ENCODE measurements at regions not wholly inside any gene's neighbourhood (a gene's known extent, or its start where the extent isn't known, plus 50 kb on each side); places are given as distances from the start of the nearest gene placed in this dataset.

- Histone ChIP-seq H3K9ac (replicated peaks in 1 of 4; ENCODE audit: extremely low read depth in 1 of 4, low read depth in 3 of 4, low read length in 3 of 4) (no peak overlapping the region), H3K4me1 (replicated peaks in 1 of 4; ENCODE audit: control insufficient read depth in 3 of 4, insufficient read depth in 4 of 4, low read length in 3 of 4) (no peaks in the 10 kb centered on the region), H3K56ac (replicated peaks; ENCODE audit: insufficient read length, low read depth, low read length) (no peak overlapping the region), H2AK5ac (ENCODE audit: low read depth, low read length) (no peak overlapping the region), H4K8ac (ENCODE audit: extremely low read depth, insufficient read depth, low read length) (no peak overlapping the region), H2BK12ac (ENCODE audit: low read depth, low read length) (no peak overlapping the region), H3K4ac (replicated peaks; ENCODE audit: insufficient read length, low read depth, low read length) (no peak overlapping the region), H3K79me1 (ENCODE audit: low read depth, low read length) (no peaks in the 10 kb centered on the region), H3K18ac (ENCODE audit: extremely low read depth, low read length) (no peak overlapping the region), H2BK15ac (ENCODE audit: low read length) (no peak overlapping the region), H4K5ac (ENCODE audit: insufficient read length, low read depth, low read length) (no peak overlapping the region), H2AFZ (ENCODE audit: low read length) (no peak overlapping the region), H3K23ac (ENCODE audit: insufficient read length) (no peak overlapping the region), H2BK120ac (replicated peaks; ENCODE audit: low read depth, low read length) (no peak overlapping the region), H3K36me3 (ENCODE audit: control insufficient read depth in 2 of 4, insufficient read depth in 4 of 4, low read length in 3 of 4) (no peaks in the 10 kb centered on the region), H2BK5ac (ENCODE audit: low read depth, low read length) (no peak overlapping the region), H3K79me2 (ENCODE audit: control insufficient read depth in 1 of 2, insufficient read depth in 2 of 2, low read length in 2 of 2) (no peaks in the 10 kb centered on the region), H3K27ac (ENCODE audit: low read depth, low read length) (no peak overlapping the region), H4K20me1 (replicated peaks in 1 of 2; ENCODE audit: control insufficient read depth in 1 of 2, insufficient read depth in 2 of 2, low read length in 2 of 2) (no peaks in the 10 kb centered on the region), H3K23me2 (ENCODE audit: low read depth, low read length) (no peaks in the 10 kb centered on the region), H3K4me2 (ENCODE audit: insufficient read depth in 1 of 2, low read depth in 2 of 2, low read length in 2 of 2) (no peak overlapping the region), H3K9me3 (ENCODE audit: insufficient read depth in 2 of 2, low read depth in 1 of 2, low read length in 1 of 2) (no peaks in the 10 kb centered on the region), H4K91ac (replicated peaks; ENCODE audit: insufficient read length, low read length) (no peak overlapping the region), H3K27me3 (replicated peaks in 1 of 4; ENCODE audit: control insufficient read depth in 3 of 4, extremely low read depth in 1 of 4, insufficient read depth in 3 of 4, low read length in 3 of 4) (no peaks in the 10 kb centered on the region), H2BK20ac (ENCODE audit: low read length) (no peak overlapping the region), H3K14ac (ENCODE audit: insufficient read length) (no peak overlapping the region), H3K4me3 (ENCODE audit: extremely low read depth in 1 of 4, insufficient read depth in 2 of 4, low read depth in 3 of 4, low read length in 4 of 4) (no peak overlapping the region)
- ChIA-PET POLR2A (ENCODE audit: partially characterized antibody) (no interaction called here), CTCF (ENCODE audit: partially characterized antibody) (interaction anchor here (1.2 kb wide), 1 partner anchor 17 kb away, joined by 3 read pairs; no protein-coding TSS in a partner anchor)
- no peak for DNase-seq (ENCODE audit: low read depth in 1 of 2, low spot score in 2 of 2)
- no peak for TF ChIP-seq POU5F1 (IDR thresholded peaks at IDR 0.05; ENCODE audit: low read depth, low read length)
- no peak for FAIRE-seq
- 100% methylated on average over 1 of the region's 1 CpG; no CpG with 5 or more reads in 1 of the 2 experiments for WGBS, 2 experiments (ENCODE audit: extremely low coverage in 1 of 2, insufficient coverage in 1 of 2, insufficient read length in 1 of 2, insufficient replicate concordance in 2 of 2, low coverage in 1 of 2, low lambda C conversion rate in 2 of 2, missing lambda C conversion rate in 1 of 2)
These were observed 242.4 kb upstream of the NR3C2 start for GRCh38 chr4:148684638-148685037.

Measured in H1 (cell line).